GM18870 (cell line): ENCODE measurements at regions not wholly inside any gene's neighbourhood (a gene's known extent, or its start where the extent isn't known, plus 50 kb on each side); places are given as distances from the start of the nearest gene placed in this dataset.
"Not testable (repeated sequence)": the region's sequence is repeated elsewhere in the genome, so short reads cannot be mapped to it uniquely, and the experiment has no call there.

Experiments
- ATAC-seq: cut with Tn5 transposase; IDR thresholded peaks from one replicate; pipeline ENCODE4 v1.9.1; 2021; ENCODE audit warnings: moderate library complexity; ENCODE audit not compliant: unreplicated experiment

- ATAC-seq, result no peak
Measured at GRCh38 chr2:223459328-223459939, 142.7 kb downstream of the SCG2 start.

GRCh38 chr2:223460209-223460608 is 142.0 kb downstream of the SCG2 start:
- no peak for ATAC-seq

DNA sequence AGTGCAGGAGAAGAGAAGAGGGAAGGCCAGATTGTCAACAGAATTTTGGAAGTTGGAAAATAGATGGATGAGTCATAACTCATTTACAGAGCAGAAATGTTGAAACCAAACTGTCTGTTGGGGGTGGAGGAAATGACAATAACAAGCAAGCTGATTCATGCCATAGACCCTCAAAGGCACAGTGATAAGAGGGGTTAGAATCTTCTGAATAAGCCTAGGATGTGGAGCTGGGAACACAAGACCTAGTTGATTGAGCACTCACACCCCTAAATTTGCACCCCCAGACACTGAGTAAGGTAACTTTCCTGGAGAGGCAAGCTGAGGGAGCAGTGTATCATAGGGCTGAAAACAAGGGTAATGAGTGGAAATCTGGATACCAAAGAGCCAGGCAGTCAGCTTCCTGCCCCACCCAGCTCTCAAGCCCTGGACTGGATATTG is 141.4 kb downstream of the SCG2 start:
- no peak for ATAC-seq

DNA sequence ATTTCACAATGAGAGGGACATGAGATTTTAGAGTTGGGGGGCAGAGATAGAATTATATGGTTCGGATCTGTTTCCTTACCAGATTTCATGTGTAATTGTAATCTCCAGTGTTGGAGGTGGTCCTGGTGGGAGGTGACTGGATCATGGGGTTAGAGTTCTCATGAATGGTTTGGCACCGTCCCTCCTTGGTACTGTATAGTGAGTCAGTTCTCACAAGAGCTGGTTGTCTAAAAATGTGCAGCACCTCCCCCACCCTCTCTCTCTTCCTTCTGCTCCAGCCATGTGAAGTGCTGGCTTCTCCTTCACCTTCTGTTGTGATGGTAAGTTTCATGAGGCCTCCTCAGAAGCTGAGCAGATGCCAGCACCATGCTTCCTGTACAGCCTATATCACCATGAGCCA is 138.1 kb downstream of the SCG2 start:
- ATAC-seq, result no peak

GRCh38 chr2:223465793-223466192 is 136.4 kb downstream of the SCG2 start:
- ATAC-seq, result no peak

DNA sequence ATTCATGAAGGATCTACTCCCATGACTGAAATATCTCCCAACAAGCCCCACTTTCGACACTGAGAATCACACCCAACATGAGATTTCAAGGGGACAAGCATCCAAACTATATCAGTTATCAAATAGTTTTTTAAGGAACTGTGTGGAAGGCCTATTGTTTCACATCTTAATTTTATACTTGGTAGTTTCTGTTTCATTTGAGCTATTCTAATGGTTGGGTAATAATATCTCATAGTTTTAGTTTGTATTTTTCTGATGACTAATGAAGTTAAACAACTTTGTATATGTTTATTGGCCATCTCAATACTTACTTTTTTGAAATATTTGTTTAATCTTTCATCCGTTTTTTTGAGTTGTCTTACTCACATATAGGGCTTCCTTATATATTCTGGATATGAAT is 135.0 kb downstream of the SCG2 start:
- ATAC-seq, result no peak

GRCh38 chr2:223469270-223470046 is 132.7 kb downstream of the SCG2 start:
- ATAC-seq, result no peak

DNA sequence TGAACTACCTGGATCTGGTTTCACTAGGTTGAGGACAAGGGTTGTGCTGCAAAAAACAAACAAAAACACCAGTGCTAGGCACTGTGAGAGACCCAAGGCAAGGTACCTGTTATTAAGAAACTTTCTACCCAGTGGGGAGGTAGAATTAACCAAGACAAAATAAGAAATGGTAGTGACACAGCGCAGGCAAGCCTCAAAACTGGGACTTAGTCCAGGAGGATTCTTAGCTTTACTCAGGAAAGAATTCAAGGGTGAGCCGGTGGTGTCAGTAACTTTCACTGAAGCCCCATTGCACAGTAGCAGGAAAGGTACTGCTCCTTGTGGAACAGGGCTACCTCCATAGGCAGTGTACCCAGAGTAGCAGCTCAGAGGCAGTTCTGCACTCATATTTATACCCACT is 131.6 kb downstream of the SCG2 start:
- no peak for ATAC-seq

- no peak for ATAC-seq
Measured at GRCh38 chr2:223472771-223473170, 129.4 kb downstream of the SCG2 start.

GRCh38 chr2:223474893-223475292 is 127.3 kb downstream of the SCG2 start:
- ATAC-seq, result no peak

DNA sequence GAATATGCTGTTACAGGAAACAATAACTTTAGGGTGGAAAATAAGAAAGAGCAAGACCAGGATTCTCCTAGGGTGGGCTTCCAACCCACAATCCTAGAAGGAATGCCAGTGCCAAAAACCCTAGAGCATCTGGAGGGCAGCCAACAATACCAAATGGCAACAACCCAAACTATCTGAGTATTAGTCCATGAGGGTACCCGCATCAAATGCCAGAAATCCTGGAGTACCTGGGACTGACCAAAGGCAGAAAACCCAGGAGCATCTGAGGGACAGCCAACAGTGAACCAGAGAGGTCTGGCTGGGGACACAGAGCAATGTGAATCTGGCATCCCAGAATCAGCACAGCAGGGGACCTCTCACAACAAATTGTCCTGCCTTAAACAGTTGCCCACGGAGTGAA is 126.3 kb downstream of the SCG2 start:
- ATAC-seq, result no peak

- no peak for ATAC-seq
Measured at GRCh38 chr2:223477318-223477717, 124.8 kb downstream of the SCG2 start.

GRCh38 chr2:223481486-223481885 is 120.7 kb downstream of the SCG2 start:
- no peak for ATAC-seq

DNA sequence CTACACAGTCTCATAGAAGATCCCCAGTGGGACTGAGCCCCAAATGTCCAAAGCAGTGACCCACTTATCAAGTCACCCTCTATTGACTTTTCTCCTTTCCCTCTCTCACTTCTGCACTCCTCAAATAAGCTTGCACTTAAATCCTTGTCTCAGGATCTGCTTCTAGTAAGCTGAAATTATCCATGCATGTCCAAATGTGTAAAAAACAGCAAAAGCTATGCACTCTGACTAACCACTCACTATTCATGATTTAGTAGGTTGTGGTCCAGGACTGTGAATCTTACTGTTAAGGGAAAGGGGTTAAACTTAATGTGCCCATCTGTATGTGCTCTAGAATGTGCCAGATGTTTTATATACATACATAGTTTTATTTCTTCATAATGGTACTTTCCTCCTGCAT is 115.4 kb downstream of the SCG2 start:
- ATAC-seq, result no peak

DNA sequence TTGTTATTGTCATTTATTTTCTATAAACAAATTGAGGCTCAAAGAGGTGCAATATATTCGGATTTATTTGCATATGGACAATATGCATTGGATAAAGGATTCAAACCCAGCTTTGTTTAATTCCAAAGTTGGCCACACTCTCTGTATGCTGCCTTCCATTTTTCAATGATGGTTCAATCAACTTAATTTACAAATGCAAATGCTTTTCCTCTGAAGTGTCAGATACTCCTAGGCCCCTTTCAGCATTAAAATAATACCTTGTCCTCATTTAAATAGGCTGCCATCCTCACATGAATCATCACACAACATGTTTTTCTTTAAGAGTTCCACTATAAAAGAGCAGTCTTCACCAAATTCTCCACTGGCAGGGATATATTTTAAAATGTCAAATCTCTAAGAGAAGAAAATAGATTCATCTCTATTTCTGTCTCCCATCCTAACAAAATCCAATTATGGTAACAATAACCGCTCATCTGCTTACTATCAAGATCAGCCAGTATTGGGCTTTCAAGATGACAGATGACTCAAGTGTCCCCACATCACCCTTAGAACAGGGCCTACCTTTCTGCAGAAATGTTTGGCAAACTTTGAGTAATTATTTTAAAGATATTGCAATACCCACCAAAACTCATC is 114.8 kb downstream of the SCG2 start:
- no peak for ATAC-seq

DNA sequence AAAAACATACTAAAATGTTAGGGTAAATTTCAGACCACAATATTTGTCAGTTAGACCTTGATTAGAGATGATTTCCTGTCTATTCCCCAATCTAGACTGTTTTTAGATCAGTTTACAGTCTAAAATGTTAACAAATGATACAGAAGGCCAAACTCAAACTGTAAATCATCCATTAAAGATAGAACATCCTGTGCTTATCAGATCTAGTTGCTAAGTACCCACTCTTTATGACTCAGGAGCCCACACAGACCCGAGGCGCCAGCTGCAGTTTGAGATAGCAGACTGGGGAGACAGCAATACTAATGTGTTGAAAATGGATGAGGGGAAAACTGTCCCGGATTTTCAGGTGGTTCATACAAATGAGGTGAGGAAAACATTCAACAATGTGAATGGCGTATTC is 113.3 kb downstream of the SCG2 start:
- no peak for ATAC-seq

- peak; percentile 59 for ATAC-seq
Measured at GRCh38 chr2:223494496-223494895, 107.7 kb downstream of the SCG2 start.

DNA sequence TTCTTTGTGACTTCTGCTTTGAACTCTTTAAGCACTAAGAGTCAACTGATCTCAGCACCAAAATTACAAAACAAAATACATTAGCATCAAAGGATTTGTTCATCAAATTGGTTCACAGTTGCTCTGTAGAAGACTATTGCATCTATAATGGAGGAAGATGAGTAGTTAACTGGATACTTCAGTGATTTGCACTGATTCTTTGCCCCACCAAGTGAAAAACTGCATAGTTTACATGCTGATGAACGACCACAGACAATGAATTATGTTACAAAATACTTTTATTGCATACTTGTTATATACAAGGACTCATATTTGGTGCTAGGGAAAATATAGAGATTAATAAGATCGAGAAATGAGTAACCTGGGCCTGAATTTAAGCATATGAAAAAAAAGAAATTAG is 107.2 kb downstream of the SCG2 start:
- no peak for ATAC-seq

- ATAC-seq, result not testable (repeated sequence)
Measured at GRCh38 chr2:223496853-223497252, 105.3 kb downstream of the SCG2 start.

DNA sequence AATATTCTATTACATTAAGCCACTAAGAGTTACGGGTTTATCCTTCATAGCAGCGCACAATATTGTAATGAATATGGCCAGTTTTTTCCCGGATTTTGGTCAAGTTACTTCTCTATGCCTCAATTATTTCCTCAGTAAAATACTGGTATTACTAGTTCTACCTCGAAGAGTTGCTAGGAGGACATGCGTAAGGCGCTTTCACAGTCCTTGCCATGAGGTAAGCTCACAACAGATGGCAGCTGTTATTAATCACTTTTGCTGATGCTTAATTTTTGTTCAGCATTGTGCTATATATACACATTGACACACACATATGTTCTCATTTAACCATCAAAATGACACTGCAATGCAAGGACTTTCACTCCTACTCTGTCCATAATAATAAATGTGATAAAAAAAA is 101.5 kb downstream of the SCG2 start:
- ATAC-seq, result no peak

DNA sequence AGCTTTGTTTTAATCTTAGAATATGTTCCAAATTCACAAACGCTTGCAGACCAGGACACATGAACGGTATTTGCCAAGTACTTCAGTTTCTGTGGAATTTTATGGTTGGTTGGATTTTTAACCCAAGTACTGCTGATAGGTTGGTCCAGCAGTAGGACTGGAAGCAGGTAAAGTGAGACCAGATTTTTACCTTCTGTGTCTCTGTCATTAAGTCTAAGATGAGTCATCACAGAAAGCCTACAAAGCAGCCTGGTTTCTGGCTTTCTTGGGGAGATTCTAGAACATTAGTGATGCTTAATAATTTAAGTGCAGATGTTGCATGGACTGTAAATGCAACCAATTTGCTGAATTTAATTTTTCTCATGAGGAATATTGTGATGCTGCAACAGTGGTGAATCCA is 100.5 kb downstream of the SCG2 start:
- ATAC-seq, result no peak

DNA sequence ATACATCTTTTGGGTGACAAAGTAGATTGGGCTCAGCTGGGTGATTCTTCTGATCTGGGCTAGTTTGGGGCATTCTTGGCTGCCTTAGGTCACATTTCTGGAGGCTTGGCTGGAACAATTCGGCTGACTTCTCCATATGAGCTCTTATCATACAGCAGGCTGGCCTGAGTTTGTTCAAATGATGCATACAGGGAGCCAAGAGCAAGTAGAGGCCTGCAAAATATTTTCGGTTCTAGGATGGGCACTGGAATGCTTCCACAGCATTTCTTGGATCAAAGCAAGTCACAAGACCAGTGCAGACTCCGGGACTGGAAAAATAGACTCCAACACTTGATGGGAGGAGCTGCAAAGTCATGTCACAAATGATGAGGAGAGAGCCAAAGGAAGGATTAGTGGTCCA is 98.4 kb downstream of the SCG2 start:
- no peak for ATAC-seq
